Retina (tissue), 1 donor: ENCODE measurements at regions not wholly inside any gene's neighbourhood (a gene's known extent, or its start where the extent isn't known, plus 50 kb on each side); places are given as distances from the start of the nearest gene placed in this dataset.

Experiments used
- DNase-seq: peaks from one replicate; pipeline ENCODE4 v3.0.0-alpha.2; 2016

GRCh38 chr4:3715855-3716630, 50.1 kb upstream of the ADRA2C start:
- DNase-seq = no peak

DNA sequence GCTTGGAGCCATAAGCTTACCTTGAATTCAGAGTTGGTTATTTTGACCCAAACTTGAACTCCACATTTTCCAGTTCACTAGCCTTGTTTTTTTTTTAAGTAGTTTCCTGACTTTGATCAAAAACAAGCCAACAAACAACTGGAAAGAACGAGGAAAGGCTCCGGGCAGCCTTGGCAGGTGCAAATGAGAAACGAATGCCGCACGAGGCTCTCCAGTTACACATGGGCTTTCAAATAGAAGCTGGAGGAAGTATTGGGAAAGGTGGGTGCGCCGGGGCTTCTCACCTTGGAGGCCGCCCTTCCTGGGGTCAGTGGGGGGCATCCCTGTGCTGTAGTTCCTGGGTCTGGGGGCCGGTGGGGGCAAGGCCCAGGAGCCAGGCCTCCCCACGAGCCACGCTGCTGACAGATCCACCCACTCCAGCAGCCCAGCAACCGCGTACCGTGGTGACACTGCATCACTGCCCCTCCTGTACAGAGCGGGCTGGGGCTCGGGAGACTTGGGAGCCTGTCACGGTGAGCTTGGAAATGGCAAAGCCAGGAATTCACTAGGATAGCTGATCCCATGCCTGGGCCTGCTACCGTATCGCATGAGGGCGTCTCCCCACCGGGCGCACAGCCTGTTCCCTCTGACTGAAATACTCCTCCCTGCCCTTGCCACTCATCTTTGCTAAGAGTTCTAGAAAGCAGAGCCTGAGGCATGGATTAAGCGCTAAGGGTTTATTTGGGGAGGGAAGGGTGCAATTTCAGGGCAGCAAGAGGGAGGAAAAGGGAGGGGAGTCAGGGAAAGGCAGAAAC, 50.9 kb upstream of the ADRA2C start:
- DNase-seq = no peak

GRCh38 chr4:3714642-3715001, 51.6 kb upstream of the ADRA2C start:
- no peak for DNase-seq

GRCh38 chr4:3713817-3714641, 52.2 kb upstream of the ADRA2C start:
- DNase-seq = no peak

DNA sequence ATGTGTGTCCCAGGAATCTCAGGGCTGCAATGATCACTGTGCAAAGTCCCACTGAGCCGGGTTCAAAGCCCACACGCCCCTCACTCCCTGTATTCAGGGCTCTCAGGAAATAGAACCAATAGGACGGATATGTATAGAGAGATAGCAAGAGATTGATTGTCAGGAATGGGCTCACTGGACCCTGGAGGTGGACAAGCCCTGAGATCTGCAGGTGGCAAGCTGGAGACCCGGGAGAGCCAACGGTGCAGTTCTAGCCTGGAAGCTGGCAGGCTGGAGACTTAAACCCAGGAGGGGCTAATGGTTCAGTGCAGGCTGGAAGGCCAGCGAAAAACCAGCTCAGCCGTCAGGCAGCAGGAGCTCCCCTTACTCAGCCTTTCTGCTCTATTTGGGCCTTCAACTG, 52.8 kb upstream of the ADRA2C start:
- DNase-seq = no peak

DNA sequence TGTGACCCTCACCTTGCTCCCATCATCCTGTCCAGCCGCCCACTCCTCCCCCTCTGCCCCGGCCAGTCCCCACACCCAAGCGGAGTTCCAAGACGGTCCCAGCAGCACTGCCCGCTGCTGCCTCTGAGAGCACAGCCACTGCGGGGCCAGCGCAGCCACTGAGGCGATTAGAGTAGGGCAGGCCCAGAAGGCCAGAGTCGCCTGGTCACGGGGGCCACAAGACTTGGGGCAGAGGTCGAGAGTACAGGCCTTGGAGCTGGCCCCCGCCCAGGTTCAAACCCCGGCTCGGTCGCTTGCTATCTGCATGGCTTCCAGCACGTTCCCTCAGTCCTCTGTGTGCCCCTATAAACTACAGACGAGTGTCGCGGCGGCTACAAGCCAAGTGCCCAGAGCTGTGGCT, 53.2 kb upstream of the ADRA2C start:
- no peak for DNase-seq

DNA sequence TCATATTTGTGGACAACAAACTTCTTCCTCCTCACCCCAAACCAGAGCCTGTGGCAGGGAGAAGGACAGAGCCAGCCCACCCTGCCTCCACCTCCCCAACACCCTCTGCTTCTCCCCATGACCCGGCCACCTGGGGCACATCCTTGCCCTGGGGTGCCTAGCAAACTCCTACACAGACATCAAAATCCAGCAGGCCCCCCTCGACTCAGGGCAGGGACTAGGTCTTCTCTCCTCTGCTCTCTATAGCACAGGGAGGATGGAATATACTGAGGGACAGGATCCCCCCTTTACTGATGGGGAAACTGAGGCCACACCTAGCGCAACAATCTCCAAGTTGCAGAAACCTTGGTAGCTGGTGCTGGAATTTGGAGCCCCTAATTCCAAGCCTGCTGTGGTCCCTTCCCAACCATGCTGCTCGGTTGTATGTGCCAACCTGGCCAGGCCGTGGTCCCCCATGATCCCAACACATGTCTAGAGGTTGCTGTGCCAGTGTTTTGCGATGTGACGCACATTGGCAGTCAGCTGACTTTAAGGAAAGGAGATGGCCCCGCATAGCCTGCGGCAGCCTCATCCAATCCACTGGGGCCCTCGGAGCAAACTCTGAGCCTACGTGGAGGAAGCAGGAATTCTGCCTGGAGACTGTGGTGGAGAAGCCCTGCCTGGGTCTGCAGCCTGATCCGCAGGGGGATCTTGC, 53.9 kb upstream of the ADRA2C start:
- DNase-seq = no peak

- no peak for DNase-seq
Observed at GRCh38 chr4:3711183-3712111, 54.7 kb upstream of the ADRA2C start.

DNA sequence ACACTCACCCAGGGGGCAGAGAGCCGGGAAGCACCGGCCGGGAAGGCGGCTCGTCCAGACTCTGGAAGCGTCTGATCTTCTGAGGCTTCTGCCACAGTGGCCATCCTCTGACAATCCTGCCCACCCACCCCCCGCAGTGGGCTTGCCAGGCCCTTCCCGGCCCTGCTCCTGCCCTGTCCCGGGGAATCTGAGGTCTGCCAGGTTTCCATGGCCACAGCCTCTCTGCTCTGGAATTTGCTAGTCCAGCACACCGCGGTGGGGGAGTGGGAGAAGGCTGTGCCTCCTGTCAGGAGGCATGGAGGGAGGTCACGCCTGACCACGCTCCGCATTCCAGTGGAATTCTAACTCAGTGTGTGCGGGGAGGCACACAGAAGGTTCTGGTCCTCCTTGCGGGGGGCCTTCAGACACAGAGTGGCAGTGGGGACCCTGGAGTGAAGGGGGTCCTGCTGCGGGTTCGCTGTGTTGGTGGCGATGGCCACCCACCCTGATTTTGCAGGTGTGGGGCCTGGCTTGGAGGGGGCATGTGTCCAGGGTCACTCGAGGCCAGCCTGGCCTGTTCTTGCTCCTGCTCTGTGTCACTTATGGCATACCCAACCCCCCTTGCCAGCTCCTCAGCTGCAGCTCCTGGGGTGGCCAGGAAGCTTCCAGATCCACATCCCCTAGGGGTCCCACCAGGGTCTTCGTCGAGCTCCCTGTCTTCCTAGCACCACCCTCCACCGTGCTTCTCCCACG, 55.6 kb upstream of the ADRA2C start:
- no peak for DNase-seq

- DNase-seq = no peak
Observed at GRCh38 chr4:3709846-3710441, 56.2 kb upstream of the ADRA2C start.

- DNase-seq = no peak
Observed at GRCh38 chr4:3709061-3709845, 56.9 kb upstream of the ADRA2C start.

DNA sequence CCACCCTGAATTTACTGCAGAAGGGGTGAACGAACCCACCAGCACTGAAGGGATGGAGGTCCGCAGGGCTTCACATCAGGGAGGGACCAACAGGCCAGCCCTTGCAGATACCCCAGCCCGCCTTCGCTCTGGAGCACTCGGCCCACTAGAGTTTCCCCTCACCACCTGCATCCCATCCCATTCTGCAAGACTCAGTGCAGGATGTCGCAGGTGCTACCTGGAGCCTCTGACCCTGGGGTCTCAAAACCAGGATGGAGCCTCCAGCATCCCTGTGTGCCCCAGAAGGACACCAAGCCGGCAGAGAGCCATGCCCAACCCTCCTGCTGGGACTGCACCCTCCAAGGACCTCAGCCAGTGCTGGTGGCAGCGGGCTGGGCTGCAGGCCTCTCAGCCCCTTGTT, 57.6 kb upstream of the ADRA2C start:
- DNase-seq = no peak

GRCh38 chr4:3708103-3708510, 58.1 kb upstream of the ADRA2C start:
- DNase-seq = no peak

DNA sequence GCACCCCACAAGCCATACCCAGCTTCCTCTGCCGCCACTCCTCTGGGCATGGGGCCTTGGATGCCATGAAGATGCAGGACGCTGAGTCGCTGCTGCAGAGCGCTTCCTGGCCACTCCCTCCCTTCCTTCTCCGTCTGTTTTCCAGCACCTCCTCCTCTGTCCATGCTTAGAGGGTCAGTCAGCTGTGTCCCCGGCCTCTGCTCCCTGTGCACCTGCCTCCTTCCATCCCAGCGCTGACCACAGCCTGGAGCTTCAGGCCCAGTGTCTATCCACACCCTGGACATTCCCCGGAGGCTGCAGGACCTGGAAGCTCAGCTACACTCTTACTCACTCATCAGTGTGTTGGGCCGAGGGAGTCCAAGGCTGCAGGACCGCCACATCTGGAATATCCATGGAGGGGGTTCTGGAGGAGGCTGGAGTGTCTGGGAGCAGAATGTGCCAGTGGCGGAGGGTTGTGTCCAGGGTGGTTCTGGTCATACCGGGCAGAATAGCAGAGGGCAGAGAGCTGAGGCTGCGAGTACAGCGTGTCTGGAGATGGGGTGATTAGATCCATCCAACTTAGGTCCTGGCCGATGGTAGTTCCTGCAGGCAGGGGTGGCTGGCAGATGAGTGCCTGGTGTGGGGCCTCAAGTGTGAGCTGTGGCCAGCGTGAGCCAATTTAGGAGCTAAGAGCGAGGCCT, 58.6 kb upstream of the ADRA2C start:
- no peak for DNase-seq

GRCh38 chr4:3706565-3707422, 59.4 kb upstream of the ADRA2C start:
- no peak for DNase-seq

DNA sequence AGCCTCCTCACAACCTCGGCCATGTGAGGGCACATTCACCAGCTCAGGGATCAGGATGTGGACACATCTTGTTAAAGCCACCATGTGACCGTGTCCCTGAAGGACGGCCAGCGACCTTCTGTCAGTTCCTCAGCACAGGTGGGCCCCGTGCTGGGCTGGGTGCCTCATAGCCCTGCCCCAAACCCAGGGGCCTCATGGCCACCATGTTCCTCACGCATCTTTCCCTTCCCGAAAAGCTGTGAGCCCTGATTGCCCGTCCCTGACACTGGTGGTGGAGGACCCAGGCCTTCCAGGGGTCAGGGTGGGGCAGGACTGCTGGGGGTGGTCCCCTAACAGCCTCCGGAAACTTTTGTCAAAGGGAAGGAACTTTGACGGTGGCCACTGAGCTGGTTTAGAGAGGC, 60.1 kb upstream of the ADRA2C start:
- DNase-seq = no peak

DNA sequence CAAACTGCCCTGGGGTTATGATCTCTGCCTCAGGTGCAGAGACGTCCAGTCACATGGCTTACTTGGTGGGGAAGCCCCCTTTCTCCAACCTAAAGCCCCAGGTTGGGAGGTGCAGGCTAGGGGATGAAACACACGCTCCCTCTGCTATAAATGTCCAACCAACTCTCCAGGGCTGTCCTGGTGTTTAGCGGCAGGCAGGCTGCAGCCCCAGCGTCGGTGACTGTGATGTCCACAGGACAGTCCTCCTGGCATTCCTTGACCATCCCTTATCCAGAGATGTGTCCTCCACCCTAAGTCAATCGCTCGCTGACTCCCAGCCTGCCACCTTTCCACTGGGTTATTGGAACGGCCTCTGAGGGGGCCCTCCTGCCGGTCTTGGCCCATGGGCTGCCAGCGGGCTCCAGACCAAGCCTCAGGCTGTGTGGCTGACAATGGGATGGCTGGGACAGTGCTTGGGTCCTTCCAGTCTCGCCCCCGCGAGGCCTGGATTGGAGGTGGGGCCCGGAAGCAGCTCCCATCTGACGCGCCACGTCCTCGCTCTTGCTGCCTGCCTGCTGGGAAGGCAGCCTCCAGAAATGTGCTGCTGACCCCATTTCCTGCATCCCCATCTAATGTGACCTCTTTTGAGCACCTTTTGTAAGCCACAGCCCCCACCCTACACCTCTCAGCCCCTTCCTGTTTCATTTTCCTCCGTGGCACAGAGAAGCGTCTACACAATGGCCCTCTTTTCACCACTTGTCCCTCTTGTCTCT, 60.8 kb upstream of the ADRA2C start:
- DNase-seq = no peak
